Ishikawa (cell line): ENCODE measurements at regions not wholly inside any gene's neighbourhood (a gene's known extent, or its start where the extent isn't known, plus 50 kb on each side); places are given as distances from the start of the nearest gene placed in this dataset.

Source experiments
- CEBPB ChIP-seq: IDR thresholded peaks from 2 replicates; pipeline ENCODE4 v1.6.1; 2012
- CREB1 ChIP-seq: IDR thresholded peaks from 2 replicates; pipeline ENCODE4 v1.6.1; 2012; ENCODE audit warnings: low read depth
- EGR1 ChIP-seq: IDR thresholded peaks from 2 replicates; pipeline ENCODE4 v1.6.1; 2012
- EP300 ChIP-seq: IDR thresholded peaks from 2 replicates; pipeline ENCODE4 v1.6.1; 2012; ENCODE audit warnings: borderline replicate concordance
- FOXM1 ChIP-seq: IDR thresholded peaks from 2 replicates; pipeline ENCODE4 v1.6.1; 2012; ENCODE audit warnings: low read depth, borderline replicate concordance
- NFIC ChIP-seq: IDR thresholded peaks from 2 replicates; pipeline ENCODE4 v1.6.1; 2012
- RAD21 ChIP-seq: IDR thresholded peaks from 2 replicates; pipeline ENCODE4 v1.6.1; 2012; ENCODE audit warnings: low read depth
- REST ChIP-seq: IDR thresholded peaks from 2 replicates; pipeline ENCODE4 v1.6.1; 2012; ENCODE audit warnings: low read depth, mild to moderate bottlenecking
- TAF1 ChIP-seq: IDR thresholded peaks from 2 replicates; pipeline ENCODE4 v1.6.1; 2012; ENCODE audit warnings: low read depth, mild to moderate bottlenecking
- TCF12 ChIP-seq: IDR thresholded peaks from 2 replicates; pipeline ENCODE4 v1.6.1; 2012; ENCODE audit warnings: low read depth
- TEAD4 ChIP-seq: IDR thresholded peaks from 2 replicates; pipeline ENCODE4 v1.6.1; 2012
- YY1 ChIP-seq: IDR thresholded peaks from 2 replicates; pipeline ENCODE4 v1.6.1; 2012; ENCODE audit warnings: low read depth
- ZBTB7A ChIP-seq: IDR thresholded peaks from 2 replicates; pipeline ENCODE4 v1.6.1; 2012; ENCODE audit warnings: low read depth
- TF ChIP-seq, protein P1 (sequence below): IDR thresholded peaks from 2 replicates; pipeline ENCODE4 v1.6.1; 2012
- TF ChIP-seq, protein P2 (sequence below): IDR thresholded peaks from 2 replicates; pipeline ENCODE4 v1.6.1; 2012

DNA sequence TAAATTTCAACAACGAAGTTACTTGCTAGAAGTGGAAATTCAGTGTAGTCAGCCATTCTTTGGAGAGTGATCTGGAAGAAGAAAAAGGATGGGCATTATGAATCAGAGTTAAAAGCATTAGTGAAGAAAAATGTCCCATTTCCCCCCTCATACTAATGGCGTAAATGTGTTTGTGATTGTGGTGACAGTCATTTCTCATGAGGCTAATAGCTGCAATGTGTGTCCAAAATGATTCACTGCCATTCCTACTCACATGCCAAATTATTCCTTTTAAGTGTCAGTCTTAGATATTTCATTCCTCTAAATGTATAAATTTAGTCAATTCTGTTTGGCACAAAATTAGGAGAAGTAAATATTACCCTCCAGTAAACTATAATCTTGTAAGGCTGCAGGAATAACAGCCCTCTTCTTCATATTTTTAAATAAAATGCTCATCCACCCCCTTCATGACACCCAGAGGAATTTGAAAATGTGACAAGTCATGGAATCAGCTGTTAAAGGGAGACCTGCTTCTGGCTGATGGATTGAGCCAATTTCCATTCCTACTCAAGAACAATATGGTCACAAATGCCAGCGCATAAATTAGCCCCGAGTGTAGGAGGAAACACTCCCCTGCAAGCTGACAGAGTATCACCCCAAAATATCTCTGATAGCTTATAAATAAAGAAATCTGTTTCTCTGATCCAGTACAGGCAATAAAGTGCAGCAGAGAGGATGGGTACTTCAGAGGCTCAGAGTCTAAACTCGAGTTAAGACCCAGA is 912.3 kb upstream of the SEL1L start:
- TF ChIP-seq YY1 = no peak
- TF ChIP-seq TAF1 = no peak
- TF ChIP-seq, protein P1, sequence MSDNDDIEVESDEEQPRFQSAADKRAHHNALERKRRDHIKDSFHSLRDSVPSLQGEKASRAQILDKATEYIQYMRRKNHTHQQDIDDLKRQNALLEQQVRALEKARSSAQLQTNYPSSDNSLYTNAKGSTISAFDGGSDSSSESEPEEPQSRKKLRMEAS = no peak
- TF ChIP-seq FOXM1 = no peak

DNA sequence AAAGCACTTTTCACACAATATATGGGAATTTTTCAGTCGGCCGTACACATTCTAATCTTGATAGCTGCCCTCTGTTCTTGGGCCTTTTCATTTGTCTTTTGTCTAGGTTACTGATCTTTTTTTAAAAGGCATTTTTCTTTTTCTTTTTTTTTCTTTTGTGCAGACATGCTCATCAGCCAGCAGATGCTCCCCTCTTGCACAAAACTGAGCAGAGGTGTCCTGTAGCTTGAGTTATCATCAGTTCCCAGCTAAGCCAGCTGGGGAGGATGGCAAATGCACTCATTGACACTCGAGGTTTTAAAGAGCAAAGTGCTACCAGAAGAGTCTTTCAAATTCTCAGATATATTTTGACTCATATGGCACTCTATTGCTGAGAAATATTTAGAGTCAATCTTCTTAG is 913.9 kb upstream of the SEL1L start:
- no peak for TF ChIP-seq NFIC
- TF ChIP-seq EGR1 = no peak
- no peak for TF ChIP-seq FOXM1
- no peak for TF ChIP-seq CEBPB
- no peak for TF ChIP-seq REST
- TF ChIP-seq RAD21 = no peak
- TF ChIP-seq TAF1 = no peak
- TF ChIP-seq, protein P1 = no peak
- no peak for TF ChIP-seq TCF12
- no peak for TF ChIP-seq TEAD4
- no peak for TF ChIP-seq CREB1
- TF ChIP-seq ZBTB7A = no peak
- no peak for TF ChIP-seq EP300
- TF ChIP-seq YY1 = no peak
- TF ChIP-seq, protein P2, sequence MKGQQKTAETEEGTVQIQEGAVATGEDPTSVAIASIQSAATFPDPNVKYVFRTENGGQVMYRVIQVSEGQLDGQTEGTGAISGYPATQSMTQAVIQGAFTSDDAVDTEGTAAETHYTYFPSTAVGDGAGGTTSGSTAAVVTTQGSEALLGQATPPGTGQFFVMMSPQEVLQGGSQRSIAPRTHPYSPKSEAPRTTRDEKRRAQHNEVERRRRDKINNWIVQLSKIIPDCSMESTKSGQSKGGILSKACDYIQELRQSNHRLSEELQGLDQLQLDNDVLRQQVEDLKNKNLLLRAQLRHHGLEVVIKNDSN = no peak

- no peak for TF ChIP-seq YY1
- TF ChIP-seq FOXM1 = no peak
- TF ChIP-seq, protein P1 = no peak
- TF ChIP-seq ZBTB7A = no peak
These were observed 916.3 kb upstream of the SEL1L start for GRCh38 chr14:82449926-82450468.

- TF ChIP-seq ZBTB7A = no peak
- no peak for TF ChIP-seq NFIC
- no peak for TF ChIP-seq CEBPB
- TF ChIP-seq EGR1 = no peak
- no peak for TF ChIP-seq EP300
- TF ChIP-seq TEAD4 = no peak
- no peak for TF ChIP-seq RAD21
- no peak for TF ChIP-seq TAF1
- TF ChIP-seq REST = no peak
- TF ChIP-seq, protein P1 = no peak
- no peak for TF ChIP-seq CREB1
- no peak for TF ChIP-seq YY1
- no peak for TF ChIP-seq TCF12
- TF ChIP-seq, protein P2 = no peak
- no peak for TF ChIP-seq FOXM1
These were observed 918.0 kb upstream of the SEL1L start for GRCh38 chr14:82451675-82452074.

- TF ChIP-seq, protein P1 = no peak
- TF ChIP-seq, protein P2 = no peak
- TF ChIP-seq YY1 = no peak
- no peak for TF ChIP-seq TCF12
- TF ChIP-seq CREB1 = no peak
- no peak for TF ChIP-seq EP300
- TF ChIP-seq EGR1 = no peak
- no peak for TF ChIP-seq REST
- no peak for TF ChIP-seq TEAD4
- no peak for TF ChIP-seq TAF1
- no peak for TF ChIP-seq RAD21
- TF ChIP-seq NFIC = no peak
- no peak for TF ChIP-seq ZBTB7A
These were observed 948.7 kb upstream of the SEL1L start for GRCh38 chr14:82482345-82482744.
